ENCODE measurements at regions not wholly inside any gene's neighbourhood (a gene's known extent, or its start where the extent isn't known, plus 50 kb on each side); places are given as distances from the start of the nearest gene placed in this dataset.

DNA sequence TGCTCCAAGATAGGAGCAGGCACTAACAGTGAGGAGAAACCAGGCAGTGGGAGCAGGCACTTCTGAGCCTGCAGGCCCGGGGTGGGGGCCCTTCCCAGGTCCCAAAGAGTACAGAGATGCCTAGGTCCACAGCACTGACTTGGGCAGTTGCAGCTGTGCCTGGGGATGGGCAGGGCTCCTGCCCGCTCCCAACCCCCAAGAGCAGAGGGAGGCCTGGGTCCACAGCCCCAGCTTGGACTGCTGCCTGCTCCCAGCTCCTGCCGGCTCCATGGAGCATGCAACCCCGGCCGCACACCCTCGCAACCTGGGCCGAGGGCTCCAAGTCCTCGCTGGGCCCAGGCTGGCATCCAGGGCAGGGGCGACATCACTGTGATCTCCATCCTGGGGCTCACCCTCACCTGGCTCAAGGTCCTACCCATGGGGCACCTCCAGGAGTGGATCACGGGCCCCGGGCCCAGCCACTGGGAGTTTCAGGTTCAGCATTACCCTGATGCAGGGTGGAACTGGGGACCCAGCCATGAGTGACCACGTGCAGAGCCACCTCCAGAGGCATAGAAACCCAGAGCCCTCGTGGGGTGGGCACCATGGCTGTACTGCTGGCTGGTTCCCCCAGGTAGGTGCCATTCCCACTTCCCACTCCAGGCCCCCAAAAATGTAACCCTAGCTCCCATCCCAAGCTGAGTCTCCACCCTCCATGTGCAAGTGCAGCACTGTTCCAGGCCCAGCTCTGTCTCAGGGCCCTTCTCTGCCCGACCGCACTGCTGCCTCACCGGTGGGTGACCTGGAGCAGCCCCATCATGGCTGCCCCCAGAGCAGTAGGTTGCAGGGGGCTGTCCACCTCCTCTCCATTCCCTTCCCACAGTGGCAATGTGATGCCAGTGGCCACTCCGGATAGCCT is 325.6 kb downstream of the NR4A2 start:
- Mint-ChIP-seq H3K27me3 (ENCODE audit: insufficient read depth) (no peaks in the 10 kb centered on the region; the same call in 1 of the 2 replicates), H3K9me3 (peaks cover 24% of the 10 kb centered on the region), H3K27ac (no peak overlapping the region), H3K36me3 (ENCODE audit: low read depth) (no peaks in the 10 kb centered on the region), H3K4me1 (ENCODE audit: low read depth) (no peaks in the 10 kb centered on the region), H3K4me3 (no peak overlapping the region)
- TF ChIP-seq, protein P1, sequence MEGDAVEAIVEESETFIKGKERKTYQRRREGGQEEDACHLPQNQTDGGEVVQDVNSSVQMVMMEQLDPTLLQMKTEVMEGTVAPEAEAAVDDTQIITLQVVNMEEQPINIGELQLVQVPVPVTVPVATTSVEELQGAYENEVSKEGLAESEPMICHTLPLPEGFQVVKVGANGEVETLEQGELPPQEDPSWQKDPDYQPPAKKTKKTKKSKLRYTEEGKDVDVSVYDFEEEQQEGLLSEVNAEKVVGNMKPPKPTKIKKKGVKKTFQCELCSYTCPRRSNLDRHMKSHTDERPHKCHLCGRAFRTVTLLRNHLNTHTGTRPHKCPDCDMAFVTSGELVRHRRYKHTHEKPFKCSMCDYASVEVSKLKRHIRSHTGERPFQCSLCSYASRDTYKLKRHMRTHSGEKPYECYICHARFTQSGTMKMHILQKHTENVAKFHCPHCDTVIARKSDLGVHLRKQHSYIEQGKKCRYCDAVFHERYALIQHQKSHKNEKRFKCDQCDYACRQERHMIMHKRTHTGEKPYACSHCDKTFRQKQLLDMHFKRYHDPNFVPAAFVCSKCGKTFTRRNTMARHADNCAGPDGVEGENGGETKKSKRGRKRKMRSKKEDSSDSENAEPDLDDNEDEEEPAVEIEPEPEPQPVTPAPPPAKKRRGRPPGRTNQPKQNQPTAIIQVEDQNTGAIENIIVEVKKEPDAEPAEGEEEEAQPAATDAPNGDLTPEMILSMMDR (IDR thresholded peaks at IDR 0.05): no peak
- no peak for DNase-seq

DNA sequence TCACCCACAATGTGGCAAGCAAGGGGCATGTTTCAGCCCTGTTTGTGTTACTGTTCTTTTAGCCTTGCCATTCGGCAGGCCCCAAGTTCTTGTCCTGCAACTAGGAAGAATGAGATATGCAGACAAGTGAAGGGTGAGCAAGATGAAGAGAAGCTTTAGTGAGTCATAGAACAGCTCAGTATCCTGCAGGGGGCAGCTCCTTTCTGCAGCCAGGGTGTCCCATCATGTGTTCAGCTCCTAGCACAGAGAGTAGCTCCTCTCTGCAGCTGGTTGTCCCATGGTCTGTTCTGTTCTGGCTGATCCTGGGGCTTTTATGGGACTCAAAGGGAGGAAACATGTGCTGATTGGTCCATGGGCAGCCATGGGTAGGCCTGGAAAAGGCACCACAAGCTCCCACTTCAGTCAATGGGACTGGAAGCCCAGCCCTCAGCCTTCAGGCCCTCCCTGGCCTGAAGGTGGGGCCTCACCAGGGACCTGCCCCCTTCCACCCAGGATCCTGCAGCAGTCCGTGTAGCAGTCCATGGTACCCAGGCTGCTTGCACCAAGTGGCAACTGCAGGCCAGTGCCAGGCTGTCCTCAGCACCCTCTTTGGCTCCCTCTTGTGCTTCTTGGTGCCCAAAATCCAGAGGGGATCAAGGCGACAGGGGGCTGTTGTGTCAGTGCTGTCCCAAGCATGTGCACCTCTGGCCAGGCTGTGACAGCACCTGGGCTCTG is 326.4 kb downstream of the NR4A2 start:
- DNase-seq: no peak
- no peaks in the 10 kb centered on the region for H3K36me3 Mint-ChIP-seq (ENCODE audit: low read depth)
- H3K4me1 Mint-ChIP-seq (ENCODE audit: low read depth): no peaks in the 10 kb centered on the region
- H3K9me3 Mint-ChIP-seq: peaks cover 19% of the 10 kb centered on the region
- H3K27me3 Mint-ChIP-seq (ENCODE audit: insufficient read depth): no peaks in the 10 kb centered on the region; the same call in 1 of the 2 replicates
- no peak overlapping the region for H3K4me3 Mint-ChIP-seq
- TF ChIP-seq, protein P1 (IDR thresholded peaks at IDR 0.05): no peak
- H3K27ac Mint-ChIP-seq: no peak overlapping the region

DNA sequence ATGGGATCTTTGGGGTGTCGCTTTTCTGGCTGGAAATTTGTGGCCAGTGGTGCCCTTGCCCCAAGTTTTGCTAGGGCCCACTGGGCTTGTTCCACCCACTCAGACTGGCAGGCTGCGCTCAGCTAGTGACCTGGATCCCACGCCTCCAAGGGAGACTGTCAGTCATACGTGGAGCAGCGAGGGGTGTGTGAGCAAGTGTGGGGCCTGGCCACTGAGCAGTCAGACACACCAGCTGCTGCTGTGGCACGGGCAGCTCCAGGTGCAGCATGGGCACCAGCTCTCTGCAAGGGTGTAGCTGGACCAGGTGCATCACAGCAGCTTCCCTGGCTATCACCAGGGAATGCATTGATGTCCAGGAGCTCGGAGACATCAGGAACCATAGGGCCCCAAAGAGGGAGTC is 327.0 kb downstream of the NR4A2 start:
- H3K4me3 Mint-ChIP-seq: no peak overlapping the region
- TF ChIP-seq, protein P1 (IDR thresholded peaks at IDR 0.05): no peak
- no peaks in the 10 kb centered on the region for H3K36me3 Mint-ChIP-seq (ENCODE audit: low read depth)
- no peaks in the 10 kb centered on the region; the same call in 1 of the 2 replicates for H3K27me3 Mint-ChIP-seq (ENCODE audit: insufficient read depth)
- no peak overlapping the region for H3K27ac Mint-ChIP-seq
- H3K4me1 Mint-ChIP-seq (ENCODE audit: low read depth): no peaks in the 10 kb centered on the region
- DNase-seq: no peak
- peaks cover 20% of the 10 kb centered on the region for H3K9me3 Mint-ChIP-seq

DNA sequence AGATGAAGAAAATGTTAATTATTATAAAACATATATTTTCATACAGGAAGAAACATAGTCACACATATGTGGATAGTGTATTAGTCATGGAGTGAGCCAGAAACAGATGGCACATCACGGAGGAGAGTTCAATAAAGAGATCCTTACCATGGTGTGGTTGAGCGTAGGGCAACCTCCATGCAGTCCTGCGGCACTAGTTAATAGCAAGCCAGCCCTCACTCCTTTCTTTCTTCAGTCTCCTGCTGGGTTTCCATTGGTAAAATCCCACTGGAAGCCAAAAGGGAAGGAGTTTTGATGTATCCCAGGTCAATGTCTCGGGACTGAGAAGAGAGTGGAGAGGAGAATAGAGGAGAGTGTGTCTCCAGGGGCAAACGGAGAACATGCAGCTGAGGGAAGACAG is 328.1 kb downstream of the NR4A2 start:
- H3K4me1 Mint-ChIP-seq (ENCODE audit: low read depth): no peaks in the 10 kb centered on the region
- DNase-seq: no peak

DNA sequence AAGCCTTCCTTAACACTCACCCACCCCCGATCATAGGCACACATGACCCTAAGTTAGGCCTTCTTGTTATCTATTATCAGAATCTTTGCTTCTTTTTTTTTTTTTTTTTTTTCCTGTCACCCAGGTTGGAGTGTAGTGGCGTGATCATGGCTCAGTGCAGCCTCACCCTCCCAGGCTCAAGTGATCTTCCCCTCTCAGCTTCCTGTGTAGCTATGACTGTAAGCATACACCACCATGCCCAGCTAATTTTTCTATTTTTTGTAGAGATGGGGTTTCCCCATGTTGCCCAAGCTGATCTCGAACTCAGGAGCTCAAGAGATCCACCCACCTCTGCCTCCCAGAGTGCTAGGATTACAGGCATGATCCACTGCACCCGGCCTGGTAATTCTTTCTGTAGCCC is 328.7 kb downstream of the NR4A2 start:
- TF ChIP-seq, protein P1 (IDR thresholded peaks at IDR 0.05): no peak
- Mint-ChIP-seq H3K4me1 (ENCODE audit: low read depth) (no peaks in the 10 kb centered on the region), H3K4me3 (no peak overlapping the region), H3K9me3 (peaks cover 30% of the 10 kb centered on the region), H3K36me3 (ENCODE audit: low read depth) (no peaks in the 10 kb centered on the region), H3K27ac (no peak overlapping the region), H3K27me3 (ENCODE audit: insufficient read depth) (no peaks in the 10 kb centered on the region; the same call in 1 of the 2 replicates)
- no peak for DNase-seq

More for the DNA sequence above, 328.1 kb downstream of the NR4A2 start:
- H3K4me3 Mint-ChIP-seq: no peak overlapping the region
- no peaks in the 10 kb centered on the region for H3K36me3 Mint-ChIP-seq (ENCODE audit: low read depth)
- TF ChIP-seq, protein P1 (IDR thresholded peaks at IDR 0.05): no peak
- no peaks in the 10 kb centered on the region; the same call in 1 of the 2 replicates for H3K27me3 Mint-ChIP-seq (ENCODE audit: insufficient read depth)
- H3K9me3 Mint-ChIP-seq: peaks cover 23% of the 10 kb centered on the region
- no peak overlapping the region for H3K27ac Mint-ChIP-seq
